Neutrophil (primary cell): ENCODE measurements at regions not wholly inside any gene's neighbourhood (a gene's known extent, or its start where the extent isn't known, plus 50 kb on each side); places are given as distances from the start of the nearest gene placed in this dataset.

Experiments
- H3K27ac ChIP-seq: fragments of 200-600 bp; sonication (generic); 2 replicates; pipeline ENCODE4 v1.5.1; 2016; ENCODE audit warnings: mild to moderate bottlenecking, moderate library complexity
- H3K27me3 ChIP-seq: fragments of 200-600 bp; sonication (generic); 2 replicates; pipeline ENCODE4 v1.6.0; 2016; ENCODE audit warnings: mild to moderate bottlenecking
- H3K36me3 ChIP-seq: fragments of 200-600 bp; sonication (generic); 2 replicates; pipeline ENCODE4 v1.5.1; 2017
- H3K4me1 ChIP-seq, 2 experiments: fragments of 200-600 bp in 1 of 2; sonication (generic) in 1 of 2; 1 replicate in 1 of 2; 2 replicates in 1 of 2; pipeline versions ENCODE4 v1.5.1 to v1.6.1; 2013 to 2016; ENCODE audit warnings: low read depth in 1 of 2, low read length in 1 of 2, mild to moderate bottlenecking in 1 of 2, moderate library complexity in 1 of 2; ENCODE audit not compliant: control insufficient read depth in 1 of 2, insufficient read depth in 1 of 2
- H3K4me3 ChIP-seq, 2 experiments: fragments of 200-600 bp in 1 of 2; sonication (generic) in 1 of 2; 1 replicate in 1 of 2; 2 replicates in 1 of 2; pipeline ENCODE4 v1.5.1; 2013 to 2016; ENCODE audit warnings: low read depth in 1 of 2, low read length in 1 of 2, mild to moderate bottlenecking in 1 of 2, moderate library complexity in 1 of 2
- H3K9me3 ChIP-seq: fragments of 200-600 bp; sonication (generic); 2 replicates; pipeline ENCODE4 v1.5.1; 2016
- TF ChIP-seq, protein P1 (sequence below): fragments of 200-600 bp; sonication (generic); IDR thresholded peaks from 2 replicates; pipeline ENCODE4 v1.5.1; 2016; ENCODE audit warnings: antibody characterized with exemption

GRCh38 chrX:7552760-7553159, 290.2 kb upstream of the VCX start:
- Histone ChIP-seq H3K4me1 (no peaks in the 10 kb centered on the region), H3K27ac (no peak overlapping the region), H3K27me3 (no peaks in the 10 kb centered on the region), H3K36me3 (no peaks in the 10 kb centered on the region), H3K9me3 (no peaks in the 10 kb centered on the region), H3K4me3 (no peak overlapping the region)
- TF ChIP-seq, protein P1, sequence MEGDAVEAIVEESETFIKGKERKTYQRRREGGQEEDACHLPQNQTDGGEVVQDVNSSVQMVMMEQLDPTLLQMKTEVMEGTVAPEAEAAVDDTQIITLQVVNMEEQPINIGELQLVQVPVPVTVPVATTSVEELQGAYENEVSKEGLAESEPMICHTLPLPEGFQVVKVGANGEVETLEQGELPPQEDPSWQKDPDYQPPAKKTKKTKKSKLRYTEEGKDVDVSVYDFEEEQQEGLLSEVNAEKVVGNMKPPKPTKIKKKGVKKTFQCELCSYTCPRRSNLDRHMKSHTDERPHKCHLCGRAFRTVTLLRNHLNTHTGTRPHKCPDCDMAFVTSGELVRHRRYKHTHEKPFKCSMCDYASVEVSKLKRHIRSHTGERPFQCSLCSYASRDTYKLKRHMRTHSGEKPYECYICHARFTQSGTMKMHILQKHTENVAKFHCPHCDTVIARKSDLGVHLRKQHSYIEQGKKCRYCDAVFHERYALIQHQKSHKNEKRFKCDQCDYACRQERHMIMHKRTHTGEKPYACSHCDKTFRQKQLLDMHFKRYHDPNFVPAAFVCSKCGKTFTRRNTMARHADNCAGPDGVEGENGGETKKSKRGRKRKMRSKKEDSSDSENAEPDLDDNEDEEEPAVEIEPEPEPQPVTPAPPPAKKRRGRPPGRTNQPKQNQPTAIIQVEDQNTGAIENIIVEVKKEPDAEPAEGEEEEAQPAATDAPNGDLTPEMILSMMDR = no peak

GRCh38 chrX:7546551-7547080, 296.4 kb upstream of the VCX start:
- Histone ChIP-seq H3K9me3 (no peaks in the 10 kb centered on the region), H3K27me3 (no peaks in the 10 kb centered on the region), H3K27ac (no peak overlapping the region), H3K4me1 (no peaks in the 10 kb centered on the region), H3K36me3 (no peaks in the 10 kb centered on the region), H3K4me3 (no peak overlapping the region)
- TF ChIP-seq, protein P1 = no peak

DNA sequence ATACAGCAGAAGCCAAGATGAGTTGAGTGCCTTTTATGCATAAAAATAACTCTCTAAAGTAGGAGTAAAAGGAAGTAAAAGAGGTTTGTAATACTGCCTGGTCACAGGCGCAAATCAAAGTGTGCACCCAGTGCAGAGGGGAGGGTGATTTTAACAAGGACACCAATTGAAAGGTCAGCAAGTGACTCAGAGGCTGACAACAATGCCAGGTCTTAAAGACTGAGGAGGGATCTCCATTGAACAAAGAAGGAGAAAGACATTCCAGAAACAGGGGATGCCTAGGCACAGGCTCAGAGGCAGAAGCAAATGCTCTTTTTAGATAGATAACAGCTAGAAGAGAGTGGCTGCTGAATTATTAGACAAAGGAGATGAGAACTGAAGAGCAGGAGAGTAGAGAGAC, 297.4 kb upstream of the VCX start:
- H3K9me3 ChIP-seq = no peaks in the 10 kb centered on the region
- H3K4me3 ChIP-seq = no peak overlapping the region
- TF ChIP-seq, protein P1 = no peak
- H3K36me3 ChIP-seq = no peaks in the 10 kb centered on the region
- H3K4me1 ChIP-seq = no peaks in the 10 kb centered on the region
- no peak overlapping the region for H3K27ac ChIP-seq
- H3K27me3 ChIP-seq = no peaks in the 10 kb centered on the region

GRCh38 chrX:7542587-7543380, 300.2 kb upstream of the VCX start:
- Histone ChIP-seq H3K27me3 (no peaks in the 10 kb centered on the region), H3K4me3 (no peak overlapping the region), H3K36me3 (no peaks in the 10 kb centered on the region), H3K9me3 (no peaks in the 10 kb centered on the region), H3K27ac (no peak overlapping the region), H3K4me1 (no peaks in the 10 kb centered on the region)
- TF ChIP-seq, protein P1 = no peak

GRCh38 chrX:7522860-7523259, 320.1 kb upstream of the VCX start:
- no peak overlapping the region for H3K4me3 ChIP-seq
- H3K4me1 ChIP-seq = no peaks in the 10 kb centered on the region
- H3K27ac ChIP-seq = no peak overlapping the region
- no peaks in the 10 kb centered on the region for H3K36me3 ChIP-seq
- H3K9me3 ChIP-seq = no peaks in the 10 kb centered on the region
- TF ChIP-seq, protein P1 = no peak
- H3K27me3 ChIP-seq = no peaks in the 10 kb centered on the region
